PC-9 (cell line): ENCODE measurements at regions not wholly inside any gene's neighbourhood (a gene's known extent, or its start where the extent isn't known, plus 50 kb on each side); places are given as distances from the start of the nearest gene placed in this dataset.

ENCODE experiments used
- CTCF ChIP-seq: fragments of 200-600 bp; sonication (generic); conservative IDR thresholded peaks from 2 replicates; pipeline ENCODE4 v1.6.1; 2017; ENCODE audit warnings: mixed run types, antibody characterized with exemption, mild to moderate bottlenecking, moderate library complexity
- EZH2 ChIP-seq: fragments of 200-600 bp; sonication (generic); IDR thresholded peaks from 2 replicates; pipeline ENCODE4 v1.8.0; 2017; ENCODE audit warnings: antibody characterized with exemption, low read depth

GRCh38 chr2:234266952-234267351 is 216.4 kb downstream of the SPP2 start:
- TF ChIP-seq CTCF: no peak
- no peak for TF ChIP-seq EZH2
